ENCODE measurements at regions not wholly inside any gene's neighbourhood (a gene's known extent, or its start where the extent isn't known, plus 50 kb on each side); places are given as distances from the start of the nearest gene placed in this dataset.

GRCh38 chr5:167319243-167319642, 972.2 kb upstream of the WWC1 start:
- Histone ChIP-seq H3K4me3 (no peak overlapping the region), H3K4me1 (no peaks in the 10 kb centered on the region), H3K27ac (no peak overlapping the region), H3K36me3 (no peaks in the 10 kb centered on the region), H3K27me3 (replicated peaks in 1 of 7) (no peaks in the 10 kb centered on the region), H3K9me3 (peaks cover 0 to 4% (median 0%) of the 10 kb centered on the region in 8 donors)
- TF ChIP-seq POLR2A (IDR thresholded peaks at IDR 0.05): no peak
- no peak for TF ChIP-seq POLR2AphosphoS5 (IDR thresholded peaks at IDR 0.05)
- intact Hi-C loops (cut with DNase I; ENCODE audit: low total_unique reads): no loop called here
- DNase-seq: no peak
- 60 to 67% (median 63%) methylated on average over 3 of the region's 3 CpGs for WGBS, 5 donors

GRCh38 chr5:167320019-167320418, 971.4 kb upstream of the WWC1 start:
- Histone ChIP-seq H3K9me3 (peaks cover 0 to 4% (median 0%) of the 10 kb centered on the region in 8 donors), H3K36me3 (no peaks in the 10 kb centered on the region), H3K4me1 (no peaks in the 10 kb centered on the region), H3K27me3 (replicated peaks in 1 of 7) (no peaks in the 10 kb centered on the region), H3K27ac (no peak overlapping the region), H3K4me3 (no peak overlapping the region)
- no peak for DNase-seq
- intact Hi-C loops (cut with DNase I; ENCODE audit: low total_unique reads): no loop called here
- no peak for TF ChIP-seq POLR2A (IDR thresholded peaks at IDR 0.05)

GRCh38 chr5:167332309-167332708, 959.1 kb upstream of the WWC1 start:
- intact Hi-C loops (cut with DNase I; ENCODE audit: low total_unique reads): no loop called here
- peaks cover 0 to 3% (median 0%) of the 10 kb centered on the region in 8 donors for H3K9me3 ChIP-seq
- no peak for DNase-seq
- no peaks in the 10 kb centered on the region for H3K36me3 ChIP-seq
- H3K27ac ChIP-seq: no peak overlapping the region
- H3K27me3 ChIP-seq (replicated peaks in 1 of 7): no peaks in the 10 kb centered on the region
- TF ChIP-seq POLR2A (IDR thresholded peaks at IDR 0.05): no peak
- TF ChIP-seq CTCF (IDR thresholded peaks at IDR 0.05 in 8 of 11, conservative IDR thresholded peaks at IDR 0.05 in 3 of 11): no peak
- no peak for TF ChIP-seq POLR2AphosphoS5 (IDR thresholded peaks at IDR 0.05)
- no peak overlapping the region for H3K4me3 ChIP-seq
- no peaks in the 10 kb centered on the region for H3K4me1 ChIP-seq
- WGBS, 5 donors: 77 to 83% (median 82%) methylated on average over 5 of the region's 5 CpGs

- H3K36me3 ChIP-seq: no peaks in the 10 kb centered on the region
- WGBS, 5 donors: 67 to 93% (median 73%) methylated on average over 2 of the region's 2 CpGs
Measured at GRCh38 chr5:167336161-167336560, 955.3 kb upstream of the WWC1 start.

GRCh38 chr5:167339205-167339604, 952.2 kb upstream of the WWC1 start:
- no peak for DNase-seq
- TF ChIP-seq POLR2AphosphoS5 (IDR thresholded peaks at IDR 0.05) (no peak), CTCF (IDR thresholded peaks at IDR 0.05 in 8 of 11, conservative IDR thresholded peaks at IDR 0.05 in 3 of 11) (no peak), POLR2A (IDR thresholded peaks at IDR 0.05) (no peak)
- Histone ChIP-seq H3K4me1 (no peaks in the 10 kb centered on the region), H3K27me3 (replicated peaks in 1 of 7) (no peaks in the 10 kb centered on the region), H3K27ac (no peak overlapping the region), H3K9me3 (no peaks in the 10 kb centered on the region), H3K4me3 (no peak overlapping the region), H3K36me3 (no peaks in the 10 kb centered on the region)
- intact Hi-C loops (cut with DNase I; ENCODE audit: low total_unique reads): no loop called here
- 48 to 79% (median 59%) methylated on average over 1 of the region's 1 CpG for whole genome bisulfite sequencing, 5 donors

More at GRCh38 chr5:167336161-167336560, 955.3 kb upstream of the WWC1 start:
- intact Hi-C loops (cut with DNase I; ENCODE audit: low total_unique reads): no loop called here
- no peaks in the 10 kb centered on the region for H3K4me1 ChIP-seq
- no peak overlapping the region for H3K27ac ChIP-seq
- no peak overlapping the region for H3K4me3 ChIP-seq
- DNase-seq: no peak
- H3K9me3 ChIP-seq: peaks cover 0 to 3% (median 0%) of the 10 kb centered on the region in 8 donors
- no peaks in the 10 kb centered on the region for H3K27me3 ChIP-seq (replicated peaks in 1 of 7)
- no peak for TF ChIP-seq CTCF (IDR thresholded peaks at IDR 0.05 in 8 of 11, conservative IDR thresholded peaks at IDR 0.05 in 3 of 11)
